ENCODE measurements at regions not wholly inside any gene's neighbourhood (a gene's known extent, or its start where the extent isn't known, plus 50 kb on each side); places are given as distances from the start of the nearest gene placed in this dataset.

DNA sequence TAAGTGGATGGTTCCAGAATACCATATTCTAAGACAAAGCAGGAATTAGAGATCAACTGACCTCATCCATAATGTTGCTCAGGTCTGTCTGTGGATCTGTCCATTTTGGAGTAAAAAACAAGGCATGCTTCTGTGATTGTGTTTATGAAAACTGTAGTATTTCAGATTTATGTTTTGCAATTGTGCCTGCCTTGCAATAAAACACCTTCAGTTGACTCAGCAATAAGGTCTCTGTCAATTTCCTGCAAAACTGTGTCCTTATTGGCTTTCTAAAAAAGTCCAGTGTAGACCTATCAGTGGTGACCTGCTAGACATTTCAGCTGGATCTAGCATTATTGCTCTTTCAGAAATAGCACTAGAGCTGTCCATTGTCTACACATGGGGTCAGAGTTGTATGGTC, 409.5 kb upstream of the AZI2 start:
- DNase-seq (ENCODE audit: low read depth): no peak
- TF ChIP-seq, protein P1, sequence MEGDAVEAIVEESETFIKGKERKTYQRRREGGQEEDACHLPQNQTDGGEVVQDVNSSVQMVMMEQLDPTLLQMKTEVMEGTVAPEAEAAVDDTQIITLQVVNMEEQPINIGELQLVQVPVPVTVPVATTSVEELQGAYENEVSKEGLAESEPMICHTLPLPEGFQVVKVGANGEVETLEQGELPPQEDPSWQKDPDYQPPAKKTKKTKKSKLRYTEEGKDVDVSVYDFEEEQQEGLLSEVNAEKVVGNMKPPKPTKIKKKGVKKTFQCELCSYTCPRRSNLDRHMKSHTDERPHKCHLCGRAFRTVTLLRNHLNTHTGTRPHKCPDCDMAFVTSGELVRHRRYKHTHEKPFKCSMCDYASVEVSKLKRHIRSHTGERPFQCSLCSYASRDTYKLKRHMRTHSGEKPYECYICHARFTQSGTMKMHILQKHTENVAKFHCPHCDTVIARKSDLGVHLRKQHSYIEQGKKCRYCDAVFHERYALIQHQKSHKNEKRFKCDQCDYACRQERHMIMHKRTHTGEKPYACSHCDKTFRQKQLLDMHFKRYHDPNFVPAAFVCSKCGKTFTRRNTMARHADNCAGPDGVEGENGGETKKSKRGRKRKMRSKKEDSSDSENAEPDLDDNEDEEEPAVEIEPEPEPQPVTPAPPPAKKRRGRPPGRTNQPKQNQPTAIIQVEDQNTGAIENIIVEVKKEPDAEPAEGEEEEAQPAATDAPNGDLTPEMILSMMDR (IDR thresholded peaks at IDR 0.05; ENCODE audit: insufficient read depth, low read depth, low read length): no peak
- Histone ChIP-seq H3K27me3 (ENCODE audit: control insufficient read depth, insufficient read depth, low read length) (no peaks in the 10 kb centered on the region), H3K4me3 (ENCODE audit: low read depth, low read length) (no peak overlapping the region), H3K36me3 (ENCODE audit: control insufficient read depth, insufficient read depth, low read length) (no peaks in the 10 kb centered on the region)
- ChIA-PET CTCF (no interaction called here), POLR2A (no interaction called here)

DNA sequence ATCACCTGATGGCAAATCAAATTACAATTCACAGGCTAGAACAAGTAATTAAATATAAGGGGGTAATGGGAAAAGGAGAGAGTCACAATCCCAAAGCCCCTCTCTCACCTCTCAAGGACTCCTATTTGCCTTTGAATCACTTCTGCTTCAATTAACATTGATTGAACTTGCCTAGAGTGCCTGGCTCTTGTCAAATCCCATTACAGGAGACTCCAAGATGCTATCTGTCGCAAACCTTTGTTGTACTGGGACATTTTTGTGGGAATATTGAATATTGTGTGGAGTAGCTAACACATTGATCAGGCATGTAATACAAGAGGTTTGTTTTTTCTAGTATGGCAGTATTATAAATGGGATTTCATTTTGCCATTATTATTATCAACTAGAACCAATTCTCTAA, 412.8 kb upstream of the AZI2 start:
- TF ChIP-seq, protein P1 (IDR thresholded peaks at IDR 0.05; ENCODE audit: insufficient read depth, low read depth, low read length): no peak
- no peak overlapping the region for H3K4me3 ChIP-seq (ENCODE audit: low read depth, low read length)
- ChIA-PET POLR2A (no interaction called here), CTCF (no interaction called here)
- no peaks in the 10 kb centered on the region for H3K27me3 ChIP-seq (ENCODE audit: control insufficient read depth, insufficient read depth, low read length)
- no peak for DNase-seq (ENCODE audit: low read depth)
- no peaks in the 10 kb centered on the region for H3K36me3 ChIP-seq (ENCODE audit: control insufficient read depth, insufficient read depth, low read length)

DNA sequence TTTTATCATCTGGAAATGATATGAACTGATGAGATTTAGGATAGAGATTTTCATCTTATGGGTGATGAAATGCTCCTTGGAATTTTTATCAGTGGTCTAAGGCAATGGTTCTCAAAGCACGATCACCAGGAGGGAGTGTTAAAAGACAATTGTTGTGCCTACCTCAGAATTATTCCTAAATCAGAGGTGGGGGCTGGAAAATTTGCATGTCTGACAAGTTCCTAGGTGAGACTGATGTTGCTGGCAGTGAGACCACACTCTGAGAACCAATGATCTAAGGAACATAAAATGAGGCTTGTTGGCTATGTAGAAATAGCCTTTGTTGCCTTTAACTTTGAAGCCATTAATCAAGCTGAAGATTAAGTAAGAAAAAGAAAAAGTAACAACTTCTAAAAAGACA, 416.6 kb upstream of the AZI2 start:
- no peak for DNase-seq (ENCODE audit: low read depth)
- H3K27me3 ChIP-seq (ENCODE audit: control insufficient read depth, insufficient read depth, low read length): no peaks in the 10 kb centered on the region
- H3K36me3 ChIP-seq (ENCODE audit: control insufficient read depth, insufficient read depth, low read length): no peaks in the 10 kb centered on the region
- POLR2A ChIA-PET: no interaction called here
- CTCF ChIA-PET: no interaction called here
- no peak overlapping the region for H3K4me3 ChIP-seq (ENCODE audit: low read depth, low read length)
- TF ChIP-seq, protein P1 (IDR thresholded peaks at IDR 0.05; ENCODE audit: insufficient read depth, low read depth, low read length): no peak

DNA sequence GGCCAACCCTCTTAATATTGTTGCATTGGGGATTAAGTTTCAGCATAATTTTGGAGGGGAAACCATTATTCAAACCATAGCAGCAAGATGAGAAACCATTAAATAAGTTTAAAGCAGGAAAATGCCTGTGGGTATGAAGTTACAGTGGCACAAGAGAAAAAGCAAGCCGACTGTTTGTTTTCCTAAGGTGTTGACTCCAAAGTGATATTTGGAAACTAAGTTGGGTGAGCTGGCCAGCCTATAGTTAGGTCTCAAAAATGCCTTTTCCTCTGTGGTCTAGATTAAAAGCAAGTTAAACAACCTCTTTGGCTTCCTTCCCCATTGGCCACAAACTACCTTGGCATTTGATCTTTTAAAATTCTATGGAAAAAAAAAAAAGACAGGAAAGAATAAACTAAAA, 419.8 kb upstream of the AZI2 start:
- no peak for DNase-seq (ENCODE audit: low read depth)
- ChIA-PET CTCF (interaction anchor here (0.8 kb wide), 1 partner anchor 101 kb away, joined by 3 read pairs; no protein-coding TSS in a partner anchor), POLR2A (no interaction called here)
- no peaks in the 10 kb centered on the region for H3K27me3 ChIP-seq (ENCODE audit: control insufficient read depth, insufficient read depth, low read length)
- H3K36me3 ChIP-seq (ENCODE audit: control insufficient read depth, insufficient read depth, low read length): no peaks in the 10 kb centered on the region
- TF ChIP-seq, protein P1 (IDR thresholded peaks at IDR 0.05; ENCODE audit: insufficient read depth, low read depth, low read length): no peak
- H3K4me3 ChIP-seq (ENCODE audit: low read depth, low read length): no peak overlapping the region

DNA sequence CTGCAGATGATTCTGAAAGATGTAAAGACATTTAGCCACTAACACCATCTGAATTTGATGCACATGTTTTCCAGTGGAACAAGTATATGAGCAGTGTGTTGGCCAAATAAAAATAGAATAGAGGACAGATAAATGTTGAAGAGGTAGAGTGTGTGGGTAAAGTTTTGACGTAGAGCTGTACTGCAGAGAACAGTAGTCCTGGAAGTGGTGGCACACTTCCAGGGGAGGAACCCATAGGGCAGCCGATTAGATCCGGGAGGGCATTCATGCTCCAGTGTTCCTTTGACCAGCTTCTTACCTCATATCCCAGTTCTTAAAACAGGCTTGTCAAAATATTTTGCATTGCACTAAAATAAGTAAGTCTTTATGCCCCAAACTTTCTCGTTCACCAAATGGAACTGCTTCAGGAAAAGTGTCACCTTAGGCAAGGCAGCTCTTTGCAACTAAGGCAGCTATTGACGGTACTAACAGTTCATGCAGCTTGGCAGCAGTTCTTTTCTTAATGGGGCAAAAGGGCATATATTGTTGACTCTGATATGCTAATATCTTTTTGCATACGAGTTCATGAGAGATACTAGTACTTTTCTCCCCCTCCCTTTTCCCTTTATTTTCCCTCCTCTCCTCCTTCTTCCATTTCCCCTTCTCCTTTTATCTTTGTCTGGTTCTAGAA, 429.3 kb upstream of the AZI2 start:
- POLR2A ChIA-PET: no interaction called here
- DNase-seq (ENCODE audit: low read depth): no peak

More for the DNA sequence above, 429.3 kb upstream of the AZI2 start:
- Histone ChIP-seq H3K27me3 (ENCODE audit: control insufficient read depth, insufficient read depth, low read length) (no peaks in the 10 kb centered on the region), H3K36me3 (ENCODE audit: control insufficient read depth, insufficient read depth, low read length) (no peaks in the 10 kb centered on the region), H3K4me3 (ENCODE audit: low read depth, low read length) (no peak overlapping the region)
- TF ChIP-seq, protein P1 (IDR thresholded peaks at IDR 0.05; ENCODE audit: insufficient read depth, low read depth, low read length): no peak
- CTCF ChIA-PET: no interaction called here

Data from BJ (cell line).